ENCODE measurements at regions not wholly inside any gene's neighbourhood (a gene's known extent, or its start where the extent isn't known, plus 50 kb on each side); places are given as distances from the start of the nearest gene placed in this dataset.
"Not testable (repeated sequence)": the region's sequence is repeated elsewhere in the genome, so short reads cannot be mapped to it uniquely, and the experiment has no call there.

- no peak for DNase-seq
Observed at GRCh38 chr16:88325976-88326375, 56.8 kb upstream of the ZNF469 start.

GRCh38 chr16:88326611-88327485 is 55.9 kb upstream of the ZNF469 start:
- DNase-seq: no peak

- no peak for DNase-seq
Observed at GRCh38 chr16:88327561-88328312, 55.0 kb upstream of the ZNF469 start.

- DNase-seq: no peak
Observed at GRCh38 chr16:88328313-88328980, 54.3 kb upstream of the ZNF469 start.

- no peak for DNase-seq
Observed at GRCh38 chr16:88329726-88330700, 52.7 kb upstream of the ZNF469 start.

- no peak for DNase-seq
Observed at GRCh38 chr16:88330971-88331890, 51.5 kb upstream of the ZNF469 start.

GRCh38 chr16:88331989-88332920 is 50.5 kb upstream of the ZNF469 start:
- no peak for DNase-seq

GRCh38 chr16:88332921-88333825 is 49.6 kb upstream of the ZNF469 start:
- not testable (repeated sequence) for DNase-seq

All from activated CD8-positive, alpha-beta memory T cell treated with anti-CD3 and anti-CD28 coated beads, Interleukin-2, amount 50 U/mL, for 48 hours (primary cell).